Thyroid gland (tissue), 4 donors: ENCODE measurements at regions not wholly inside any gene's neighbourhood (a gene's known extent, or its start where the extent isn't known, plus 50 kb on each side); places are given as distances from the start of the nearest gene placed in this dataset.

ENCODE experiments used
- POLR2A ChIP-seq, 2 donors: fragments of 450-650 bp; IDR thresholded peaks; one replicate each; pipeline ENCODE4 v1.6.1; 2017; ENCODE audit warnings: antibody characterized with exemption in 2 of 2, mild to moderate bottlenecking in 2 of 2, moderate library complexity in 1 of 2
- TF ChIP-seq, protein P1 (sequence below), 6 experiments: fragments of 200-600 bp in 3 of 6; fragments of 450-650 bp in 3 of 6; sonication (generic) in 3 of 6; IDR thresholded peaks; one replicate each; pipeline ENCODE4 v1.5.1; 2016 to 2019; ENCODE audit warnings: antibody characterized with exemption in 6 of 6, mild to moderate bottlenecking in 2 of 6, inconsistent platforms in 1 of 6, moderate library complexity in 1 of 6

DNA sequence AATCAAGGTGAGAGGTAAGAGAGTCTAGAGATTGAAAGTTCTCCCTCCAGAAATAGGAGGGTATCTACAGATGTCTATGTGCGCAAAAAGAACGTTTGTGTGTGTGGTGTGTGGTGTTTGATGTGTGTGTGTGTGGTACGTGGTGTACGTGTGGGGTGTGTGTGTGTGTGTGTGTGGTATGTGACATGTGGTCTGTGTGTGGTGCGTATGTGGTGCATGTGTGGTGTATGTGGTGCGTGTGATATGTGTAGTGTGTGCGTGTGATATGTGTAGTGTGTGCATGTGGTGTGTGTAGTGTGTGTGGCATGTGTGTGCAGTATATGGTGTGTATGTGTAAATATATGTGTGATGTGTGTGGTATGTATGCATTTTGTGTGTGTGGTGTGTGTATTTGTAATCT is 73.0 kb upstream of the LRRC4C start:
- TF ChIP-seq POLR2A (IDR thresholded peaks at IDR 0.05), result no peak
- TF ChIP-seq, protein P1, sequence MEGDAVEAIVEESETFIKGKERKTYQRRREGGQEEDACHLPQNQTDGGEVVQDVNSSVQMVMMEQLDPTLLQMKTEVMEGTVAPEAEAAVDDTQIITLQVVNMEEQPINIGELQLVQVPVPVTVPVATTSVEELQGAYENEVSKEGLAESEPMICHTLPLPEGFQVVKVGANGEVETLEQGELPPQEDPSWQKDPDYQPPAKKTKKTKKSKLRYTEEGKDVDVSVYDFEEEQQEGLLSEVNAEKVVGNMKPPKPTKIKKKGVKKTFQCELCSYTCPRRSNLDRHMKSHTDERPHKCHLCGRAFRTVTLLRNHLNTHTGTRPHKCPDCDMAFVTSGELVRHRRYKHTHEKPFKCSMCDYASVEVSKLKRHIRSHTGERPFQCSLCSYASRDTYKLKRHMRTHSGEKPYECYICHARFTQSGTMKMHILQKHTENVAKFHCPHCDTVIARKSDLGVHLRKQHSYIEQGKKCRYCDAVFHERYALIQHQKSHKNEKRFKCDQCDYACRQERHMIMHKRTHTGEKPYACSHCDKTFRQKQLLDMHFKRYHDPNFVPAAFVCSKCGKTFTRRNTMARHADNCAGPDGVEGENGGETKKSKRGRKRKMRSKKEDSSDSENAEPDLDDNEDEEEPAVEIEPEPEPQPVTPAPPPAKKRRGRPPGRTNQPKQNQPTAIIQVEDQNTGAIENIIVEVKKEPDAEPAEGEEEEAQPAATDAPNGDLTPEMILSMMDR (IDR thresholded peaks at IDR 0.05), result no peak
